A673 (cell line): ENCODE measurements at regions not wholly inside any gene's neighbourhood (a gene's known extent, or its start where the extent isn't known, plus 50 kb on each side); places are given as distances from the start of the nearest gene placed in this dataset.

ENCODE experiments used
- BruUV-seq: library from RNA; stranded (reverse); fragments of 400-500 nt; replicated peaks from 2 replicates; lab custom pipeline; 2021; lab: Mats Ljungman, UMichigan
- CTCF ChIA-PET: fragments of 300-600 bp; sonication (Branson Sonifier 250); formaldehyde crosslinking; loops from one replicate; lab custom pipeline; 2022; ENCODE audit warnings: antibody characterized with exemption; lab: Charles Lee
- POLR2A ChIA-PET: fragments of 300-600 bp; sonication (Branson Sonifier 250); formaldehyde crosslinking; loops from one replicate; lab custom pipeline; 2022; ENCODE audit warnings: antibody characterized with exemption; ENCODE audit not compliant: low non-redundant PET; lab: Charles Lee
- DNase-seq: peaks from one replicate; pipeline ENCODE4 v3.0.0-alpha.2; 2015; ENCODE audit warnings: low spot score
- H3K27ac ChIP-seq: fragments of 200-600 bp; sonication (generic); 2 replicates; pipeline ENCODE4 v1.5.1; 2016; ENCODE audit warnings: mixed run types, low read depth, mild to moderate bottlenecking, mixed read lengths, antibody characterized with exemption, low read length; ENCODE audit not compliant: poor library complexity, severe bottlenecking
- H3K27me3 ChIP-seq: fragments of 200-600 bp; sonication (generic); replicated peaks from 2 replicates; pipeline ENCODE4 v1.6.1; 2017; ENCODE audit warnings: mixed run types, low read depth, mild to moderate bottlenecking, mixed read lengths, antibody characterized with exemption, low read length; ENCODE audit not compliant: insufficient read depth, poor library complexity
- H3K36me3 ChIP-seq: fragments of 200-600 bp; sonication (generic); 2 replicates; pipeline ENCODE4 v1.6.1; 2016; ENCODE audit warnings: mixed run types, mild to moderate bottlenecking, mixed read lengths, antibody characterized with exemption, low read length; ENCODE audit not compliant: insufficient read depth, poor library complexity, severe bottlenecking
- H3K4me1 ChIP-seq: fragments of 200-600 bp; sonication (generic); 2 replicates; pipeline ENCODE4 v1.6.1; 2017; ENCODE audit warnings: mixed run types, mild to moderate bottlenecking, mixed read lengths, antibody characterized with exemption, low read length; ENCODE audit not compliant: insufficient read depth, poor library complexity, severe bottlenecking
- H3K4me3 ChIP-seq: fragments of 200-600 bp; sonication (generic); 2 replicates; pipeline ENCODE4 v1.5.1; 2016; ENCODE audit warnings: low read depth, mixed run types, mild to moderate bottlenecking, mixed read lengths, low read length; ENCODE audit not compliant: poor library complexity, severe bottlenecking
- H3K9me3 ChIP-seq: fragments of 200-600 bp; sonication (generic); 2 replicates; pipeline ENCODE4 v1.6.1; 2016; ENCODE audit warnings: mixed run types, low read depth, mild to moderate bottlenecking, mixed read lengths, antibody characterized with exemption, low read length; ENCODE audit not compliant: poor library complexity, severe bottlenecking
- CTCF ChIP-seq: fragments of 300-800, 200-600 bp; sonication (generic); conservative IDR thresholded peaks from 2 replicates; pipeline ENCODE4 v1.5.1; 2017; ENCODE audit warnings: low read depth, mild to moderate bottlenecking, antibody characterized with exemption, low read length, moderate library complexity, mixed read lengths
- EZH2 ChIP-seq: fragments of 200-600 bp; sonication (generic); IDR thresholded peaks from 2 replicates; pipeline ENCODE4 v1.6.1; 2017; ENCODE audit warnings: borderline replicate concordance, low read depth, mild to moderate bottlenecking, mixed read lengths, antibody characterized with exemption, low read length; ENCODE audit not compliant: poor library complexity, severe bottlenecking
- intact Hi-C: fragments of 100-400 bp; cut with micrococcal nuclease; formaldehyde crosslinking; loops from one replicate; pipeline ENCODE4 v1.10.0; 2022; ENCODE audit not compliant: unreplicated experiment

GRCh38 chr2:163375070-163375469, 360.7 kb downstream of the FIGN start:
- intact Hi-C loops = no loop called here
- no TSS peak for BruUV-seq
- H3K4me1 ChIP-seq = no peaks in the 10 kb centered on the region

GRCh38 chr2:163374282-163374681, 361.5 kb downstream of the FIGN start:
- ChIA-PET POLR2A (no interaction called here), CTCF (no interaction called here)
- no peak for TF ChIP-seq CTCF
- no peak for TF ChIP-seq EZH2
- intact Hi-C loops = no loop called here
- Histone ChIP-seq H3K27ac (no peak overlapping the region), H3K36me3 (no peaks in the 10 kb centered on the region), H3K9me3 (no peaks in the 10 kb centered on the region), H3K4me1 (no peaks in the 10 kb centered on the region), H3K4me3 (no peak overlapping the region), H3K27me3 (no peaks in the 10 kb centered on the region)
- no TSS peak for BruUV-seq
- DNase-seq = no peak

More at GRCh38 chr2:163375070-163375469, 360.7 kb downstream of the FIGN start:
- no peak for DNase-seq
- ChIA-PET POLR2A (no interaction called here), CTCF (no interaction called here)
- no peak overlapping the region for H3K27ac ChIP-seq
- no peak overlapping the region for H3K4me3 ChIP-seq
- TF ChIP-seq CTCF = no peak
- no peak for TF ChIP-seq EZH2
- no peaks in the 10 kb centered on the region for H3K27me3 ChIP-seq
- H3K9me3 ChIP-seq = no peaks in the 10 kb centered on the region
- no peaks in the 10 kb centered on the region for H3K36me3 ChIP-seq

- TF ChIP-seq EZH2 = no peak
- TF ChIP-seq CTCF = no peak
- CTCF ChIA-PET = no interaction called here
- intact Hi-C loops = no loop called here
- H3K36me3 ChIP-seq = no peaks in the 10 kb centered on the region
- H3K27me3 ChIP-seq = no peaks in the 10 kb centered on the region
- DNase-seq = no peak
- no peak overlapping the region for H3K27ac ChIP-seq
- no TSS peak for BruUV-seq
- H3K4me3 ChIP-seq = no peak overlapping the region
- POLR2A ChIA-PET = no interaction called here
- no peaks in the 10 kb centered on the region for H3K4me1 ChIP-seq
- H3K9me3 ChIP-seq = no peaks in the 10 kb centered on the region
Observed at GRCh38 chr2:163373496-163373895, 362.3 kb downstream of the FIGN start.
